CD4-positive, alpha-beta memory T cell (primary cell): ENCODE measurements at regions not wholly inside any gene's neighbourhood (a gene's known extent, or its start where the extent isn't known, plus 50 kb on each side); places are given as distances from the start of the nearest gene placed in this dataset.

Experiments used
- CTCF ChIA-PET: fragments of 350-600 bp; sonication (Branson Sonifier 250); formaldehyde crosslinking; loops from one replicate; lab custom pipeline; 2021; ENCODE audit warnings: inconsistent platforms; ENCODE audit not compliant: partially characterized antibody; lab: Charles Lee
- POLR2A ChIA-PET: fragments of 350-600 bp; sonication (Branson Sonifier 250); formaldehyde crosslinking; loops from one replicate; lab custom pipeline; 2021; ENCODE audit not compliant: partially characterized antibody; lab: Charles Lee
- DNase-seq, 5 donors: peaks; one replicate each; pipeline versions ENCODE4 v3.0.0 to v3.0.0-alpha.2; 2020 to 2022; ENCODE audit warnings: mixed read lengths in 1 of 5
- H3K27ac ChIP-seq: one replicate; pipeline ENCODE4 v1.7.0; 2013; ENCODE audit warnings: low read depth, low read length
- H3K27me3 ChIP-seq: 2 replicates; pipeline ENCODE4 v1.7.0; 2013; ENCODE audit warnings: mild to moderate bottlenecking, low read length, moderate library complexity; ENCODE audit not compliant: insufficient read depth
- H3K36me3 ChIP-seq: 2 replicates; pipeline ENCODE4 v1.7.0; 2013; ENCODE audit warnings: mild to moderate bottlenecking, low read length, moderate library complexity; ENCODE audit not compliant: insufficient read depth
- H3K4me1 ChIP-seq: 2 replicates; pipeline ENCODE4 v1.7.0; 2013; ENCODE audit warnings: mild to moderate bottlenecking, low read length, moderate library complexity; ENCODE audit not compliant: insufficient read depth
- H3K4me3 ChIP-seq, 2 donors: one replicate each; pipeline ENCODE4 v1.7.0; 2013; ENCODE audit warnings: low read length in 2 of 2, mild to moderate bottlenecking in 1 of 2
- H3K9me3 ChIP-seq, 2 donors: one replicate each; pipeline ENCODE4 v1.7.0; 2013; ENCODE audit warnings: low read length in 2 of 2, control low read depth in 1 of 2; ENCODE audit not compliant: control insufficient read depth in 1 of 2
- H3K27ac Mint-ChIP-seq, 7 donors: one replicate each; pipeline ENCODE4 v1.8.0; 2020 to 2021; ENCODE audit warnings: mixed read lengths in 7 of 7, mild to moderate bottlenecking in 6 of 7, inconsistent platforms in 3 of 7, moderate library complexity in 3 of 7
- H3K27me3 Mint-ChIP-seq, 2 donors: one replicate each; pipeline ENCODE4 v1.8.0; 2020 to 2021; ENCODE audit warnings: mixed read lengths in 2 of 2
- H3K36me3 Mint-ChIP-seq, 2 donors: one replicate each; pipeline ENCODE4 v1.8.0; 2020 to 2021; ENCODE audit warnings: mixed read lengths in 2 of 2, inconsistent platforms in 1 of 2, mild to moderate bottlenecking in 1 of 2
- H3K4me1 Mint-ChIP-seq, 4 donors: one replicate each; pipeline ENCODE4 v1.8.0; 2020 to 2021; ENCODE audit warnings: mixed read lengths in 4 of 4, mild to moderate bottlenecking in 1 of 4
- H3K4me3 Mint-ChIP-seq, 8 donors: one replicate each; pipeline ENCODE4 v1.8.0; 2020 to 2021; ENCODE audit warnings: mixed read lengths in 8 of 8, mild to moderate bottlenecking in 7 of 8, moderate library complexity in 6 of 8, inconsistent platforms in 3 of 8
- H3K9me3 Mint-ChIP-seq, 8 donors: one replicate each; pipeline ENCODE4 v1.8.0; 2020 to 2021; ENCODE audit warnings: mixed read lengths in 8 of 8, mild to moderate bottlenecking in 5 of 8, inconsistent platforms in 3 of 8, moderate library complexity in 1 of 8
- intact Hi-C: fragments of 100-400 bp; cut with micrococcal nuclease; formaldehyde crosslinking; loops from one replicate; pipeline ENCODE4 v1.15.1; 2023

GRCh38 chr17:77763023-77763422 lies 195.5 kb upstream of the TNRC6C start:
- Histone ChIP-seq H3K4me1 (no peaks in the 10 kb centered on the region), H3K27me3 (peaks cover 4% of the 10 kb centered on the region), H3K36me3 (no peaks in the 10 kb centered on the region), H3K27ac (no peak overlapping the region), H3K4me3 (no peak overlapping the region), H3K9me3 (no peaks in the 10 kb centered on the region)
- Mint-ChIP-seq H3K27ac (no peak overlapping the region), H3K36me3 (no peaks in the 10 kb centered on the region), H3K4me1 (peaks cover 0 to 2% (median 0%) of the 10 kb centered on the region in 4 donors), H3K27me3 (peaks cover 0 to 1% of the 10 kb centered on the region in 2 donors), H3K9me3 (no peaks in the 10 kb centered on the region), H3K4me3 (no peak overlapping the region)
- intact Hi-C loops, result no loop called here
- no peak for DNase-seq
- ChIA-PET POLR2A (interaction anchor here (0.7 kb wide), 2 partner anchors 195 kb away, joined by 3 read pairs; partner anchors contain the start of gene TNRC6C), CTCF (interaction anchor here (0.7 to 1.2 kb wide), 3 partner anchors 9 to 251 kb away, joined by 3 read pairs; no protein-coding TSS in a partner anchor)

- H3K36me3 ChIP-seq, result no peaks in the 10 kb centered on the region
- peaks cover 0 to 2% (median 0%) of the 10 kb centered on the region in 4 donors for H3K4me1 Mint-ChIP-seq
- no peak overlapping the region for H3K27ac ChIP-seq
- H3K9me3 Mint-ChIP-seq, result no peaks in the 10 kb centered on the region
- intact Hi-C loops, result no loop called here
- no peak overlapping the region for H3K4me3 ChIP-seq
- no peak overlapping the region for H3K27ac Mint-ChIP-seq
- no peaks in the 10 kb centered on the region for H3K36me3 Mint-ChIP-seq
- no peak overlapping the region for H3K4me3 Mint-ChIP-seq
- H3K9me3 ChIP-seq, result no peaks in the 10 kb centered on the region
- peaks cover 4% of the 10 kb centered on the region for H3K27me3 ChIP-seq
- no peaks in the 10 kb centered on the region for H3K4me1 ChIP-seq
- peaks cover 0 to 2% of the 10 kb centered on the region in 2 donors for H3K27me3 Mint-ChIP-seq
- CTCF ChIA-PET, result interaction anchor here (1.2 to 1.4 kb wide), 2 partner anchors 220 to 251 kb away, joined by 3 to 4 read pairs; no protein-coding TSS in a partner anchor
- no peak for DNase-seq
- POLR2A ChIA-PET, result interaction anchor here (0.7 kb wide), 1 partner anchor 195 kb away, joined by 3 read pairs; the partner anchor contains the start of gene TNRC6C
Measured at GRCh38 chr17:77763575-77763974, 194.9 kb upstream of the TNRC6C start.

GRCh38 chr17:77765292-77765691 lies 193.2 kb upstream of the TNRC6C start:
- Histone ChIP-seq H3K9me3 (no peaks in the 10 kb centered on the region), H3K4me3 (no peak overlapping the region), H3K27ac (no peak overlapping the region), H3K4me1 (no peaks in the 10 kb centered on the region), H3K36me3 (no peaks in the 10 kb centered on the region), H3K27me3 (peaks cover 4% of the 10 kb centered on the region)
- no peaks in the 10 kb centered on the region for H3K36me3 Mint-ChIP-seq
- H3K27me3 Mint-ChIP-seq, result peaks cover 0 to 2% of the 10 kb centered on the region in 2 donors
- ChIA-PET CTCF (no interaction called here), POLR2A (interaction anchor here (1.2 kb wide), 1 partner anchor 193 kb away, joined by 3 read pairs; the partner anchor contains the start of gene TNRC6C)
- H3K4me1 Mint-ChIP-seq, result peaks cover 0 to 2% (median 0%) of the 10 kb centered on the region in 4 donors
- intact Hi-C loops, result no loop called here
- H3K9me3 Mint-ChIP-seq, result no peaks in the 10 kb centered on the region
- no peak for DNase-seq
- H3K4me3 Mint-ChIP-seq, result no peak overlapping the region
- no peak overlapping the region for H3K27ac Mint-ChIP-seq

GRCh38 chr17:77767148-77767547 lies 191.4 kb upstream of the TNRC6C start:
- no peaks in the 10 kb centered on the region for H3K36me3 ChIP-seq
- Mint-ChIP-seq H3K9me3 (no peaks in the 10 kb centered on the region), H3K4me1 (peaks cover under 1 to 2% (median under 1%) of the 10 kb centered on the region in 4 donors), H3K27ac (peak overlapping the region in 2 of 7 donors; percentile 5 to 56), H3K36me3 (no peaks in the 10 kb centered on the region), H3K27me3 (peaks cover 0 to 2% of the 10 kb centered on the region in 2 donors), H3K4me3 (no peak overlapping the region)
- no peak for DNase-seq
- CTCF ChIA-PET, result no interaction called here
- no peaks in the 10 kb centered on the region for H3K9me3 ChIP-seq
- H3K27me3 ChIP-seq, result peaks cover 4% of the 10 kb centered on the region
- intact Hi-C loops, result no loop called here
- no peaks in the 10 kb centered on the region for H3K4me1 ChIP-seq
- POLR2A ChIA-PET, result no interaction called here
- H3K27ac ChIP-seq, result no peak overlapping the region
- H3K4me3 ChIP-seq, result no peak overlapping the region

- intact Hi-C loops, result no loop called here
Measured at GRCh38 chr17:77768248-77768852, 190.2 kb upstream of the TNRC6C start.

GRCh38 chr17:77769215-77769614 lies 189.3 kb upstream of the TNRC6C start:
- peaks cover 8% of the 10 kb centered on the region for H3K4me1 ChIP-seq
- no peak overlapping the region for H3K4me3 ChIP-seq
- intact Hi-C loops, result no loop called here
- no peaks in the 10 kb centered on the region for H3K36me3 Mint-ChIP-seq
- H3K9me3 ChIP-seq, result no peaks in the 10 kb centered on the region
- H3K4me1 Mint-ChIP-seq, result peaks cover 7 to 19% (median 14%) of the 10 kb centered on the region in 4 donors
- DNase-seq, result no peak
- H3K27ac Mint-ChIP-seq, result peak overlapping the region in 1 of 7 donors; percentile 35
- H3K27me3 Mint-ChIP-seq, result peaks cover 1 to 2% of the 10 kb centered on the region in 2 donors
- H3K36me3 ChIP-seq, result no peaks in the 10 kb centered on the region
- H3K4me3 Mint-ChIP-seq, result no peak overlapping the region
- no peak overlapping the region for H3K27ac ChIP-seq
- ChIA-PET POLR2A (interaction anchor here (6.5 kb wide), 1 partner anchor 189 kb away, joined by 42 read pairs; the partner anchor contains the start of gene TNRC6C), CTCF (interaction anchor here (7.2 kb wide), 1 partner anchor 245 kb away, joined by 111 read pairs; no protein-coding TSS in a partner anchor)
- H3K9me3 Mint-ChIP-seq, result no peaks in the 10 kb centered on the region
- peaks cover 4% of the 10 kb centered on the region for H3K27me3 ChIP-seq

More at GRCh38 chr17:77768248-77768852, 190.2 kb upstream of the TNRC6C start:
- H3K27me3 Mint-ChIP-seq, result peaks cover 1 to 2% of the 10 kb centered on the region in 2 donors
- Histone ChIP-seq H3K27ac (no peak overlapping the region), H3K4me1 (peaks cover 8% of the 10 kb centered on the region), H3K36me3 (no peaks in the 10 kb centered on the region), H3K9me3 (no peaks in the 10 kb centered on the region), H3K27me3 (peaks cover 4% of the 10 kb centered on the region), H3K4me3 (no peak overlapping the region)
- no peaks in the 10 kb centered on the region for H3K36me3 Mint-ChIP-seq
- no peak overlapping the region for H3K4me3 Mint-ChIP-seq
- ChIA-PET CTCF (interaction anchor here (7.2 kb wide), 1 partner anchor 246 kb away, joined by 111 read pairs; no protein-coding TSS in a partner anchor), POLR2A (interaction anchor here (6.5 kb wide), 1 partner anchor 189 kb away, joined by 42 read pairs; the partner anchor contains the start of gene TNRC6C)
- H3K9me3 Mint-ChIP-seq, result no peaks in the 10 kb centered on the region
- H3K4me1 Mint-ChIP-seq, result peaks cover 7 to 13% (median 13%) of the 10 kb centered on the region in 4 donors
- no peak for DNase-seq
- no peak overlapping the region for H3K27ac Mint-ChIP-seq

GRCh38 chr17:77769762-77770161 lies 188.7 kb upstream of the TNRC6C start:
- no peak overlapping the region for H3K27ac Mint-ChIP-seq
- H3K27me3 Mint-ChIP-seq, result peaks cover 1 to 2% of the 10 kb centered on the region in 2 donors
- no peak overlapping the region for H3K4me3 ChIP-seq
- H3K9me3 Mint-ChIP-seq, result no peaks in the 10 kb centered on the region
- H3K27ac ChIP-seq, result no peak overlapping the region
- H3K9me3 ChIP-seq, result no peaks in the 10 kb centered on the region
- no peaks in the 10 kb centered on the region for H3K36me3 Mint-ChIP-seq
- ChIA-PET CTCF (interaction anchor here (7.2 kb wide), 1 partner anchor 244 kb away, joined by 111 read pairs; no protein-coding TSS in a partner anchor), POLR2A (interaction anchor here (6.5 kb wide), 1 partner anchor 188 kb away, joined by 42 read pairs; the partner anchor contains the start of gene TNRC6C)
- H3K36me3 ChIP-seq, result no peaks in the 10 kb centered on the region
- H3K27me3 ChIP-seq, result peaks cover 4% of the 10 kb centered on the region
- peaks cover 8% of the 10 kb centered on the region for H3K4me1 ChIP-seq
- intact Hi-C loops, result loop anchor here (10.0 kb wide), 1 partner anchor 75 kb away; no protein-coding TSS in a partner anchor
- H3K4me3 Mint-ChIP-seq, result no peak overlapping the region
- no peak for DNase-seq
- H3K4me1 Mint-ChIP-seq, result peaks cover 7 to 20% (median 14%) of the 10 kb centered on the region in 4 donors
